Ishikawa (cell line): ENCODE measurements at regions not wholly inside any gene's neighbourhood (a gene's known extent, or its start where the extent isn't known, plus 50 kb on each side); places are given as distances from the start of the nearest gene placed in this dataset.

Experiments used
- CEBPB ChIP-seq: IDR thresholded peaks from 2 replicates; pipeline ENCODE4 v1.6.1; 2012
- EGR1 ChIP-seq: IDR thresholded peaks from 2 replicates; pipeline ENCODE4 v1.6.1; 2012
- EP300 ChIP-seq: IDR thresholded peaks from 2 replicates; pipeline ENCODE4 v1.6.1; 2012; ENCODE audit warnings: borderline replicate concordance
- FOXM1 ChIP-seq: IDR thresholded peaks from 2 replicates; pipeline ENCODE4 v1.6.1; 2012; ENCODE audit warnings: low read depth, borderline replicate concordance
- MAX ChIP-seq: IDR thresholded peaks from 2 replicates; pipeline ENCODE4 v1.6.1; 2012
- RAD21 ChIP-seq: IDR thresholded peaks from 2 replicates; pipeline ENCODE4 v1.6.1; 2012; ENCODE audit warnings: low read depth
- TAF1 ChIP-seq: IDR thresholded peaks from 2 replicates; pipeline ENCODE4 v1.6.1; 2012; ENCODE audit warnings: low read depth, mild to moderate bottlenecking
- YY1 ChIP-seq: IDR thresholded peaks from 2 replicates; pipeline ENCODE4 v1.6.1; 2012; ENCODE audit warnings: low read depth
- ZBTB7A ChIP-seq: IDR thresholded peaks from 2 replicates; pipeline ENCODE4 v1.6.1; 2012; ENCODE audit warnings: low read depth

- TF ChIP-seq MAX (no peak), ZBTB7A (no peak), RAD21 (no peak), EGR1 (no peak), EP300 (no peak), YY1 (no peak), TAF1 (no peak), CEBPB (no peak), FOXM1 (no peak)
Measured at GRCh38 chr5:168052686-168053085, 238.8 kb upstream of the WWC1 start.
